Mesodermal cell (in vitro differentiated cells): ENCODE measurements at regions not wholly inside any gene's neighbourhood (a gene's known extent, or its start where the extent isn't known, plus 50 kb on each side); places are given as distances from the start of the nearest gene placed in this dataset.
"Not testable (repeated sequence)": the region's sequence is repeated elsewhere in the genome, so short reads cannot be mapped to it uniquely, and the experiment has no call there.

Experiments used
- H3K27ac ChIP-seq: 2 replicates; pipeline ENCODE4 v1.7.0; 2013; ENCODE audit warnings: mild to moderate bottlenecking, low read depth, low read length, moderate library complexity; ENCODE audit not compliant: severe bottlenecking
- H3K36me3 ChIP-seq: 2 replicates; pipeline ENCODE4 v1.7.1; 2013; ENCODE audit warnings: mild to moderate bottlenecking, low read length, moderate library complexity; ENCODE audit not compliant: control insufficient read depth, insufficient read depth
- H3K4me1 ChIP-seq: one replicate; pipeline ENCODE4 v1.7.1; 2013; ENCODE audit warnings: mild to moderate bottlenecking, low read length; ENCODE audit not compliant: insufficient read depth, control insufficient read depth, poor library complexity, severe bottlenecking
- H3K4me3 ChIP-seq: 2 replicates; pipeline ENCODE4 v1.7.0; 2013; ENCODE audit warnings: low read length, control low read depth, mild to moderate bottlenecking; ENCODE audit not compliant: insufficient read depth, poor library complexity, severe bottlenecking; ENCODE audit errors: extremely low read depth
- H3K9me3 ChIP-seq: 2 replicates; pipeline ENCODE4 v1.7.1; 2013; ENCODE audit warnings: mild to moderate bottlenecking, low read length, moderate library complexity; ENCODE audit not compliant: control insufficient read depth
- WGBS, 2 experiments: methylation state at CpG; one replicate each; pipeline ENCODE4 v1.1.5; 2013; ENCODE audit warnings: missing lambda C conversion rate in 2 of 2; ENCODE audit not compliant: insufficient coverage in 2 of 2; 5-methylcytosine and 5-hydroxymethylcytosine counted together

- WGBS, 2 experiments: 89 to 100% methylated on average over 2 to 5 of the region's 6 CpGs
- H3K4me1 ChIP-seq, H3K27ac ChIP-seq: not testable (repeated sequence)
These were observed 660.3 kb upstream of the ATXN7L3B start for GRCh38 chr12:73877291-73877690.

GRCh38 chr12:73892201-73892600 lies 645.4 kb upstream of the ATXN7L3B start:
- Histone ChIP-seq H3K4me3 (no peak overlapping the region), H3K9me3 (no peaks in the 10 kb centered on the region), H3K27ac (no peak overlapping the region), H3K36me3 (no peaks in the 10 kb centered on the region), H3K4me1 (no peaks in the 10 kb centered on the region)
- WGBS, 2 experiments: no CpG with 5 or more reads among the region's 1 CpG

More at GRCh38 chr12:73877291-73877690, 660.3 kb upstream of the ATXN7L3B start:
- H3K36me3 ChIP-seq, H3K4me3 ChIP-seq, H3K9me3 ChIP-seq: not testable (repeated sequence)

GRCh38 chr12:73898645-73899044 lies 639.0 kb upstream of the ATXN7L3B start:
- no peaks in the 10 kb centered on the region for H3K36me3 ChIP-seq
- WGBS, 2 experiments: 83 to 100% methylated on average over 1 of the region's 4 CpGs

GRCh38 chr12:73902260-73902659 lies 635.4 kb upstream of the ATXN7L3B start:
- Histone ChIP-seq H3K27ac (no peak overlapping the region), H3K4me1 (no peaks in the 10 kb centered on the region), H3K4me3 (no peak overlapping the region), H3K9me3 (no peaks in the 10 kb centered on the region), H3K36me3 (no peaks in the 10 kb centered on the region)
- WGBS, 2 experiments: 100% methylated on average over 1 of the region's 2 CpGs

More at GRCh38 chr12:73898645-73899044, 639.0 kb upstream of the ATXN7L3B start:
- H3K4me1 ChIP-seq: no peaks in the 10 kb centered on the region
- no peak overlapping the region for H3K4me3 ChIP-seq
- H3K9me3 ChIP-seq: no peaks in the 10 kb centered on the region
- H3K27ac ChIP-seq: no peak overlapping the region

GRCh38 chr12:73906757-73907156 lies 630.9 kb upstream of the ATXN7L3B start:
- H3K36me3 ChIP-seq: no peaks in the 10 kb centered on the region
- WGBS, 2 experiments: 75 to 100% methylated on average over 1 of the region's 4 CpGs
- no peak overlapping the region for H3K27ac ChIP-seq
- H3K4me1 ChIP-seq: no peaks in the 10 kb centered on the region
- H3K4me3 ChIP-seq: no peak overlapping the region
- H3K9me3 ChIP-seq: no peaks in the 10 kb centered on the region

GRCh38 chr12:73935817-73936216 lies 601.8 kb upstream of the ATXN7L3B start:
- Histone ChIP-seq H3K9me3 (no peaks in the 10 kb centered on the region), H3K27ac (no peak overlapping the region), H3K36me3 (no peaks in the 10 kb centered on the region), H3K4me1 (no peaks in the 10 kb centered on the region), H3K4me3 (no peak overlapping the region)
- WGBS, 2 experiments: 22% methylated on average over 1 of the region's 1 CpG; no CpG with 5 or more reads in 1 of the 2 experiments

- Histone ChIP-seq H3K36me3 (no peaks in the 10 kb centered on the region), H3K9me3 (no peaks in the 10 kb centered on the region), H3K4me1 (no peaks in the 10 kb centered on the region), H3K4me3 (no peak overlapping the region), H3K27ac (no peak overlapping the region)
- WGBS, 2 experiments: no CpG with 5 or more reads among the region's 8 CpGs
These were observed 590.2 kb upstream of the ATXN7L3B start for GRCh38 chr12:73947326-73948026.

- H3K27ac ChIP-seq: no peak overlapping the region
- H3K9me3 ChIP-seq: no peaks in the 10 kb centered on the region
- WGBS, 2 experiments: 43% methylated on average over 1 of the region's 1 CpG; no CpG with 5 or more reads in 1 of the 2 experiments
- H3K4me1 ChIP-seq: no peaks in the 10 kb centered on the region
- H3K36me3 ChIP-seq: no peaks in the 10 kb centered on the region
- H3K4me3 ChIP-seq: no peak overlapping the region
These were observed 587.1 kb upstream of the ATXN7L3B start for GRCh38 chr12:73950507-73950906.

- 94 to 95% methylated on average over 2 to 3 of the region's 3 CpGs for WGBS, 2 experiments
- Histone ChIP-seq H3K36me3 (no peaks in the 10 kb centered on the region), H3K4me1 (no peaks in the 10 kb centered on the region), H3K27ac (no peak overlapping the region), H3K4me3 (no peak overlapping the region), H3K9me3 (no peaks in the 10 kb centered on the region)
These were observed 585.5 kb upstream of the ATXN7L3B start for GRCh38 chr12:73951956-73952703.

GRCh38 chr12:73964641-73965040 lies 573.0 kb upstream of the ATXN7L3B start:
- Histone ChIP-seq H3K9me3 (no peaks in the 10 kb centered on the region), H3K4me1 (no peaks in the 10 kb centered on the region), H3K4me3 (no peak overlapping the region), H3K27ac (no peak overlapping the region), H3K36me3 (no peaks in the 10 kb centered on the region)
- no CpG with 5 or more reads among the region's 3 CpGs for WGBS, 2 experiments

- H3K4me3 ChIP-seq: no peak overlapping the region
- H3K4me1 ChIP-seq: no peaks in the 10 kb centered on the region
- no peaks in the 10 kb centered on the region for H3K9me3 ChIP-seq
- H3K36me3 ChIP-seq: no peaks in the 10 kb centered on the region
- H3K27ac ChIP-seq: no peak overlapping the region
- 78 to 86% methylated on average over 1 of the region's 1 CpG for WGBS, 2 experiments
These were observed 564.1 kb upstream of the ATXN7L3B start for GRCh38 chr12:73973486-73973885.
